ENCODE measurements at regions not wholly inside any gene's neighbourhood (a gene's known extent, or its start where the extent isn't known, plus 50 kb on each side); places are given as distances from the start of the nearest gene placed in this dataset.

- DNase-seq (ENCODE audit: low spot score), result no peak
- no peak for TF ChIP-seq CTCF (IDR thresholded peaks at IDR 0.05; ENCODE audit: extremely low read depth, missing control alignments)
Observed at GRCh38 chr9:2351324-2351723, 270.3 kb upstream of the VLDLR start.

- DNase-seq (ENCODE audit: low spot score), result no peak
- TF ChIP-seq CTCF (IDR thresholded peaks at IDR 0.05; ENCODE audit: extremely low read depth, missing control alignments), result no peak
Observed at GRCh38 chr9:2354216-2354615, 267.4 kb upstream of the VLDLR start.

GRCh38 chr9:2354856-2355696 lies 266.5 kb upstream of the VLDLR start:
- no peak for TF ChIP-seq CTCF (IDR thresholded peaks at IDR 0.05; ENCODE audit: extremely low read depth, missing control alignments)
- no peak for DNase-seq (ENCODE audit: low spot score)

- no peak for DNase-seq (ENCODE audit: low spot score)
- no peak for TF ChIP-seq CTCF (IDR thresholded peaks at IDR 0.05; ENCODE audit: extremely low read depth, missing control alignments)
Observed at GRCh38 chr9:2355697-2355983, 265.9 kb upstream of the VLDLR start.

GRCh38 chr9:2356041-2356790 lies 265.4 kb upstream of the VLDLR start:
- no peak for TF ChIP-seq CTCF (IDR thresholded peaks at IDR 0.05; ENCODE audit: extremely low read depth, missing control alignments)
- no peak for DNase-seq (ENCODE audit: low spot score)

- DNase-seq (ENCODE audit: low spot score), result no peak
- TF ChIP-seq CTCF (IDR thresholded peaks at IDR 0.05; ENCODE audit: extremely low read depth, missing control alignments), result no peak
Observed at GRCh38 chr9:2359891-2360471, 261.6 kb upstream of the VLDLR start.

GRCh38 chr9:2362150-2362549 lies 259.4 kb upstream of the VLDLR start:
- DNase-seq (ENCODE audit: low spot score), result no peak
- TF ChIP-seq CTCF (IDR thresholded peaks at IDR 0.05; ENCODE audit: extremely low read depth, missing control alignments), result no peak

All from GM20000 (cell line).